Right atrium auricular region (tissue), 2 donors: ENCODE measurements at regions not wholly inside any gene's neighbourhood (a gene's known extent, or its start where the extent isn't known, plus 50 kb on each side); places are given as distances from the start of the nearest gene placed in this dataset.

ENCODE experiments used
- DNase-seq: peaks from one replicate; pipeline ENCODE4 v3.0.0-alpha.2; 2019; ENCODE audit warnings: low spot score
- H3K27ac ChIP-seq, 2 donors: fragments of 200-600 bp; sonication (generic); 1 replicate in 1 of 2; 2 replicates in 1 of 2; pipeline ENCODE4 v1.5.1; 2016 to 2019
- H3K27me3 ChIP-seq, 2 donors: fragments of 200-600 bp; sonication (generic); one replicate each; pipeline versions ENCODE4 v1.5.1 to v1.6.0; 2017 to 2019
- H3K36me3 ChIP-seq: fragments of 200-600 bp; sonication (generic); one replicate; pipeline ENCODE4 v1.5.1; 2016
- H3K4me1 ChIP-seq, 2 donors: fragments of 200-600 bp; sonication (generic); one replicate each; pipeline versions ENCODE4 v1.5.1 to v1.6.0; 2017 to 2019
- H3K4me3 ChIP-seq, 2 donors: fragments of 200-600 bp; sonication (generic); 1 replicate in 1 of 2; 2 replicates in 1 of 2; pipeline ENCODE4 v1.5.1; 2017 to 2019; ENCODE audit warnings: mild to moderate bottlenecking in 1 of 2, moderate library complexity in 1 of 2
- H3K9me3 ChIP-seq, 2 donors: fragments of 200-600 bp; sonication (generic); one replicate each; pipeline ENCODE4 v1.5.1; 2019
- TF ChIP-seq, protein P1 (sequence below), 2 donors: fragments of 200-600 bp; sonication (generic); IDR thresholded peaks; one replicate each; pipeline ENCODE4 v1.5.1; 2019; ENCODE audit warnings: antibody characterized with exemption in 2 of 2

DNA sequence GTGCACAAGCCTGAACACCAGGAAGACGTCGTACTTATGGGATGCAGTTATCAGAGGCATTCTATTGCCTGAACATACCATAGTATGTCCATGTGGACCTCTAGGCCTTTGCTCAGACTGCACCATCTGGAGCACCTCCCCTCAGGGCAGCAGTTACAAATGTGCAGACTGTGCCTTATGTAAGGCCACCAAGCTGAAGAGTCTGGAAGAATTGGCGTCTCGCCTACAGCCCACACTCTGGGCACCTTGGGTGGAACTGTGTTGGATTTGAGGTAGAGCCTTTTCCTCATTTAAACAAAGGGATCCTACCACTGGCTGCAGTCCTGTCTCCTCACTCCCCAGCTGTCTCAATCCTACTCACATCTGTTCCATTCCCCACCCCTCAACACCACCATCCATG is 204.3 kb upstream of the FRMD6 start:
- Histone ChIP-seq H3K27ac (no peak overlapping the region), H3K4me3 (no peak overlapping the region), H3K36me3 (no peaks in the 10 kb centered on the region), H3K4me1 (peaks cover 0 to 13% of the 10 kb centered on the region in 2 donors), H3K9me3 (no peaks in the 10 kb centered on the region), H3K27me3 (no peaks in the 10 kb centered on the region)
- DNase-seq, result no peak
- TF ChIP-seq, protein P1, sequence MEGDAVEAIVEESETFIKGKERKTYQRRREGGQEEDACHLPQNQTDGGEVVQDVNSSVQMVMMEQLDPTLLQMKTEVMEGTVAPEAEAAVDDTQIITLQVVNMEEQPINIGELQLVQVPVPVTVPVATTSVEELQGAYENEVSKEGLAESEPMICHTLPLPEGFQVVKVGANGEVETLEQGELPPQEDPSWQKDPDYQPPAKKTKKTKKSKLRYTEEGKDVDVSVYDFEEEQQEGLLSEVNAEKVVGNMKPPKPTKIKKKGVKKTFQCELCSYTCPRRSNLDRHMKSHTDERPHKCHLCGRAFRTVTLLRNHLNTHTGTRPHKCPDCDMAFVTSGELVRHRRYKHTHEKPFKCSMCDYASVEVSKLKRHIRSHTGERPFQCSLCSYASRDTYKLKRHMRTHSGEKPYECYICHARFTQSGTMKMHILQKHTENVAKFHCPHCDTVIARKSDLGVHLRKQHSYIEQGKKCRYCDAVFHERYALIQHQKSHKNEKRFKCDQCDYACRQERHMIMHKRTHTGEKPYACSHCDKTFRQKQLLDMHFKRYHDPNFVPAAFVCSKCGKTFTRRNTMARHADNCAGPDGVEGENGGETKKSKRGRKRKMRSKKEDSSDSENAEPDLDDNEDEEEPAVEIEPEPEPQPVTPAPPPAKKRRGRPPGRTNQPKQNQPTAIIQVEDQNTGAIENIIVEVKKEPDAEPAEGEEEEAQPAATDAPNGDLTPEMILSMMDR (IDR thresholded peaks at IDR 0.05), result no peak

DNA sequence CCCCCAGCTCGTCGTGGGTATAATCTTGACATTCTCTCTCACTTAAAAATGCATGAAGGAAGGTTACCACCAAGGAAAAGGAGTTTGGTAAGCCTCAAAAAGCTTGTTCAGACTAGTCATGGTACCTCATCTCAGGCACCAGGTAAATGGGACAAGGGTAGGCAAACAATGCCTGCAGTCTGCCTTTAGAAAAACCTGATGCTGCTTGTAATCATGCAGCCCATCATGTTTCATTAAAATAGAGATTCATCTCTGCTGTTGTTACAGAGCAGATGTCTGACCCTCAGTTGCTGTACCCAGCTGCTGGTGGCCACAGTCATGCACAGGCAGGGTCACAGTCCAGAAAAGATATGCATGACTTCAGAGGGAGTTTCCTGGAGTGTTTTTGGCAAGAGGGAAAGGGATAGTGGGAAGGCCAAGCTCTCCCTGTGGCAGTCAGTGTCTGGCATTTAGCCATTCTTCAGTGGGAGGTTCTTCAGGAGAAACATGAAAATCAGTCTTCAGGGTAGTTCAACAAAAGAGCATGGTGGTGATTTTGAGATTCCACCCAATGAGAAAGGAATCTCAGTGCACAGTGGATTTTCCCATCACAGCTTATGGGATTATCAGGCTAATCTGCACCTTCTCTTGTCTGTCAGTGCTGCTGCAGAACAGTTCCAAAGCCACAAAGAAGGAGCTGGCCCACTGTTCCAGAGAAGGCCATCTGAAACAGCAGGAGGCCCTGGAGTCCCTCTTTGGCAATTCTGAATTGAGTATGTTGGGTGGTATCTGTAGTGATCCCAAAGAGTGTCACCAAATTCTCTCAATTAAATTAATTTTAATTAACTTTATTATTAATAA is 202.7 kb upstream of the FRMD6 start:
- TF ChIP-seq, protein P1 (IDR thresholded peaks at IDR 0.05), result no peak
- Histone ChIP-seq H3K4me1 (peaks cover 0 to 9% of the 10 kb centered on the region in 2 donors), H3K4me3 (no peak overlapping the region), H3K27me3 (no peaks in the 10 kb centered on the region), H3K27ac (no peak overlapping the region), H3K36me3 (no peaks in the 10 kb centered on the region), H3K9me3 (no peaks in the 10 kb centered on the region)
- DNase-seq, result no peak

DNA sequence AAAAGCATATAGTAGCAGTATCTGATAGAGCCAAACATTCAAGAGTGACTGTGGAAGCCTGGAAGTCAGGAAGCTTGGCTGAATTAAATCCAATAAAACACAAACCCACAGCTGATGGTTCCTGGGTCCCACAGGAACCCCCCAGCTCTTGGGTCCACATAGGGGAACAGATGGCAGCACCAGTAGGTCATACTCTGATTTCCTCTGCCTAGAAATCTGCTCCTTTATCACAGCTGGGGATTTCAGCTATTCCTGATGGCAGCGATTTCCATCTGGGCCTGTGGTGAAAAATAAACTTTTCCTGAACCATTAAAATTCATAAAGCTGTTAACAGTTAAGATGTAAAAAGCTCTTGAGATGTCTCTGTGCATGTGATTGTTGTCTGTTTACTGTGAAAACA is 202.0 kb upstream of the FRMD6 start:
- H3K9me3 ChIP-seq, result no peaks in the 10 kb centered on the region
- no peak overlapping the region for H3K27ac ChIP-seq
- H3K36me3 ChIP-seq, result no peaks in the 10 kb centered on the region
- H3K4me1 ChIP-seq, result peaks cover 0 to 9% of the 10 kb centered on the region in 2 donors
- no peak for DNase-seq
- H3K27me3 ChIP-seq, result no peaks in the 10 kb centered on the region
- TF ChIP-seq, protein P1 (IDR thresholded peaks at IDR 0.05), result no peak
- H3K4me3 ChIP-seq, result no peak overlapping the region

DNA sequence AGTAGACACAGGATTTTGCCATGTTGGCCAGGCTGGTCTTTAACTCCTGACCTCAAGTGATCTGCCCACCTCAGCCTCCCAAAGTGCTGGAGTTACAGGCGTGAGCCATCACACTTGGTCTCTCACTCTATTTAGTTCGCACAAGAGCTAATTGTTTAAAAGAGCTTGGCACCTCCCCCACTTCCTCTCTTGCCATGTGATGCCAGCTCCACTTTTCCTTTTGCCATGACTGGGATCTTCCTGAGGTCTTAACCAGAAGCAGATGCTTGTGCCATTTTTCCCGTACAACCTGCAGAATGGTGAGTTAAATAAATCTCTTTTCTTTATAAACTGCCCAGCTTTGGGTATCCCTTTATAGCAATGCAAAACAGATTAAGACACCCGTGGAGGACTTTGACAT is 200.1 kb upstream of the FRMD6 start:
- no peak for DNase-seq

DNA sequence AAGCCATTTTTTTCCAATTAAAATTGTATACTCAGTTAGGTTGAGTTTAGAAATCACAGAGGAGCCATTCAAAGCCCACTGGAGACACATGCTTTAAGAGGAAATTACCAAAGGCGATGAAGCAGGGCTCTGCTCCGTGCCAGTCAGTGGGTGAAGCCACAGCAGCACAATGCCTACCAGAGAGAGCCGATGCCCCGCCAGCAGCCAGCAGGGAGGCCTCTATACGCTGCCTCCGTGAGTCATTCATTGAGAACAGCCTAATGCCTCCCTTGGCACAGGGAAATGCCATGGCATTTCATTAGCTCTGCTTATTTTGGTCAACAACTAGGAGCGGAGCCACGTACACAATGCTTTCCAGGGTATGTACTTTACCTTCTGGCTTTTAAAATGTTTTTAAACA is 197.8 kb upstream of the FRMD6 start:
- H3K27me3 ChIP-seq, result no peaks in the 10 kb centered on the region
- TF ChIP-seq, protein P1 (IDR thresholded peaks at IDR 0.05), result no peak
- no peak overlapping the region for H3K4me3 ChIP-seq
- H3K27ac ChIP-seq, result no peak overlapping the region
- no peak for DNase-seq
- no peaks in the 10 kb centered on the region for H3K36me3 ChIP-seq
- H3K9me3 ChIP-seq, result no peaks in the 10 kb centered on the region
- peaks cover 0 to 5% of the 10 kb centered on the region in 2 donors for H3K4me1 ChIP-seq

More for the DNA sequence above, 200.1 kb upstream of the FRMD6 start:
- Histone ChIP-seq H3K4me3 (no peak overlapping the region), H3K36me3 (no peaks in the 10 kb centered on the region), H3K27me3 (no peaks in the 10 kb centered on the region), H3K4me1 (peaks cover 0 to 9% of the 10 kb centered on the region in 2 donors), H3K27ac (no peak overlapping the region), H3K9me3 (no peaks in the 10 kb centered on the region)
- TF ChIP-seq, protein P1 (IDR thresholded peaks at IDR 0.05), result no peak
